Endodermal cell (in vitro differentiated cells): ENCODE measurements at regions not wholly inside any gene's neighbourhood (a gene's known extent, or its start where the extent isn't known, plus 50 kb on each side); places are given as distances from the start of the nearest gene placed in this dataset.

Experiments used
- DNase-seq: peaks from one replicate; pipeline ENCODE4 v3.0.0-alpha.2; 2017
- H3K27ac ChIP-seq: 2 replicates; pipeline ENCODE4 v1.5.1; 2013; ENCODE audit warnings: mild to moderate bottlenecking, low read depth, low read length, moderate library complexity
- H3K27me3 ChIP-seq: 2 replicates; pipeline ENCODE4 v1.6.1; 2013; ENCODE audit warnings: mild to moderate bottlenecking, low read length, moderate library complexity; ENCODE audit not compliant: insufficient read depth, control insufficient read depth, poor library complexity, severe bottlenecking
- H3K36me3 ChIP-seq: 2 replicates; pipeline ENCODE4 v1.7.0; 2013; ENCODE audit warnings: mild to moderate bottlenecking, low read length, moderate library complexity; ENCODE audit not compliant: control insufficient read depth, insufficient read depth
- H3K4me1 ChIP-seq: one replicate; pipeline ENCODE4 v1.7.0; 2013; ENCODE audit warnings: low read length; ENCODE audit not compliant: control insufficient read depth, insufficient read depth
- H3K4me3 ChIP-seq: 2 replicates; pipeline ENCODE4 v1.5.1; 2013; ENCODE audit warnings: mild to moderate bottlenecking, low read length, moderate library complexity
- H3K9ac ChIP-seq: 2 replicates; pipeline ENCODE4 v1.6.1; 2013; ENCODE audit warnings: mild to moderate bottlenecking, low read length, moderate library complexity; ENCODE audit not compliant: poor library complexity, severe bottlenecking; ENCODE audit errors: extremely low read depth
- H3K9me3 ChIP-seq: 2 replicates; pipeline ENCODE4 v1.6.1; 2013; ENCODE audit warnings: mild to moderate bottlenecking, low read length, moderate library complexity; ENCODE audit not compliant: control insufficient read depth
- H3K27ac Mint-ChIP-seq: 2 replicates; pipeline ENCODE4 v1.8.0; 2020; ENCODE audit warnings: mixed read lengths
- H3K27me3 Mint-ChIP-seq: 2 replicates; pipeline ENCODE4 v1.8.0; 2021; ENCODE audit warnings: mild to moderate bottlenecking, mixed read lengths; ENCODE audit not compliant: insufficient read depth
- H3K36me3 Mint-ChIP-seq: 2 replicates; pipeline ENCODE4 v1.8.0; 2020; ENCODE audit warnings: low read depth, mixed read lengths
- H3K4me1 Mint-ChIP-seq: 2 replicates; pipeline ENCODE4 v1.8.0; 2020; ENCODE audit warnings: mixed read lengths
- H3K4me3 Mint-ChIP-seq: 2 replicates; pipeline ENCODE4 v1.8.0; 2020; ENCODE audit warnings: mild to moderate bottlenecking, moderate library complexity, mixed read lengths
- H3K9me3 Mint-ChIP-seq: 2 replicates; pipeline ENCODE4 v1.8.0; 2020; ENCODE audit warnings: mild to moderate bottlenecking, mixed read lengths
- CTCF ChIP-seq: fragments of 200-600 bp; sonication (generic); conservative IDR thresholded peaks from 2 replicates; pipeline ENCODE4 v1.5.0; 2021; ENCODE audit warnings: antibody characterized with exemption, mild to moderate bottlenecking
- WGBS, 2 experiments: methylation state at CpG; one replicate each; pipeline versions ENCODE4 v1.1.5 to v1.1.7; 2013; ENCODE audit warnings: missing lambda C conversion rate in 2 of 2, mixed read lengths in 1 of 2; ENCODE audit not compliant: insufficient coverage in 1 of 2, insufficient read length in 1 of 2; 5-methylcytosine and 5-hydroxymethylcytosine counted together

GRCh38 chr21:38735626-38736206, 70.0 kb upstream of the ETS2 start:
- Histone ChIP-seq H3K27me3 (no peaks in the 10 kb centered on the region), H3K4me1 (no peaks in the 10 kb centered on the region), H3K36me3 (no peaks in the 10 kb centered on the region), H3K4me3 (no peak overlapping the region), H3K27ac (no peak overlapping the region), H3K9ac (no peak overlapping the region), H3K9me3 (no peaks in the 10 kb centered on the region)
- no peak for TF ChIP-seq CTCF
- H3K27me3 Mint-ChIP-seq = peaks cover 4% of the 10 kb centered on the region
- peaks cover 3% of the 10 kb centered on the region for H3K4me1 Mint-ChIP-seq
- no peak overlapping the region for H3K27ac Mint-ChIP-seq
- H3K9me3 Mint-ChIP-seq = no peaks in the 10 kb centered on the region
- 80 to 96% methylated on average over 1 to 3 of the region's 3 CpGs for WGBS, 2 experiments
- DNase-seq = no peak
- H3K4me3 Mint-ChIP-seq = no peak overlapping the region
- no peaks in the 10 kb centered on the region for H3K36me3 Mint-ChIP-seq

DNA sequence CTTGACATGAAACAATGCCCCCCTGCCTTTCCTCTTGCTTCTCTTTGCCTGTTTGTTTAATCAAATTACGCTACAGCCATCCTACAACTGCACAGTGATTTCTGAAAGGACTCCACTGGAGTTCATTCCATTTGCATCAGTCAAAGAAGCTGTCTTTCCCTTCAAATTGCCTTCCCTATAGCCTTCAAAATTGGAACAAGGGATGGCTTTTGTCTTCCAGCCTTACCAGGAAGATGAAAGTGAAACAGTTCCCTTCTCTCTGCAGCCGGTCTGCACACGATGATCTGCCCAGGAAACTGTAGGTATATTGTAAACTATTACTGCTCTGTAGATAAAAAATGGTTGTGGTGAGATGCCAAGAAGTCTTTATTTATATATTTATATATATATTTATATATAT, 65.6 kb upstream of the ETS2 start:
- H3K4me1 Mint-ChIP-seq = no peaks in the 10 kb centered on the region
- H3K9me3 ChIP-seq = no peaks in the 10 kb centered on the region
- H3K9me3 Mint-ChIP-seq = no peaks in the 10 kb centered on the region
- no peak overlapping the region for H3K9ac ChIP-seq
- no peak overlapping the region for H3K4me3 Mint-ChIP-seq
- H3K27ac Mint-ChIP-seq = no peak overlapping the region
- H3K4me3 ChIP-seq = no peak overlapping the region
- H3K27ac ChIP-seq = no peak overlapping the region
- no peaks in the 10 kb centered on the region for H3K27me3 ChIP-seq
- DNase-seq = no peak
- H3K4me1 ChIP-seq = no peaks in the 10 kb centered on the region
- peaks cover 7% of the 10 kb centered on the region for H3K27me3 Mint-ChIP-seq
- TF ChIP-seq CTCF = no peak
- H3K36me3 Mint-ChIP-seq = no peaks in the 10 kb centered on the region
- H3K36me3 ChIP-seq = no peaks in the 10 kb centered on the region
- WGBS, 2 experiments = 86 to 91% methylated on average over 1 to 3 of the region's 3 CpGs

DNA sequence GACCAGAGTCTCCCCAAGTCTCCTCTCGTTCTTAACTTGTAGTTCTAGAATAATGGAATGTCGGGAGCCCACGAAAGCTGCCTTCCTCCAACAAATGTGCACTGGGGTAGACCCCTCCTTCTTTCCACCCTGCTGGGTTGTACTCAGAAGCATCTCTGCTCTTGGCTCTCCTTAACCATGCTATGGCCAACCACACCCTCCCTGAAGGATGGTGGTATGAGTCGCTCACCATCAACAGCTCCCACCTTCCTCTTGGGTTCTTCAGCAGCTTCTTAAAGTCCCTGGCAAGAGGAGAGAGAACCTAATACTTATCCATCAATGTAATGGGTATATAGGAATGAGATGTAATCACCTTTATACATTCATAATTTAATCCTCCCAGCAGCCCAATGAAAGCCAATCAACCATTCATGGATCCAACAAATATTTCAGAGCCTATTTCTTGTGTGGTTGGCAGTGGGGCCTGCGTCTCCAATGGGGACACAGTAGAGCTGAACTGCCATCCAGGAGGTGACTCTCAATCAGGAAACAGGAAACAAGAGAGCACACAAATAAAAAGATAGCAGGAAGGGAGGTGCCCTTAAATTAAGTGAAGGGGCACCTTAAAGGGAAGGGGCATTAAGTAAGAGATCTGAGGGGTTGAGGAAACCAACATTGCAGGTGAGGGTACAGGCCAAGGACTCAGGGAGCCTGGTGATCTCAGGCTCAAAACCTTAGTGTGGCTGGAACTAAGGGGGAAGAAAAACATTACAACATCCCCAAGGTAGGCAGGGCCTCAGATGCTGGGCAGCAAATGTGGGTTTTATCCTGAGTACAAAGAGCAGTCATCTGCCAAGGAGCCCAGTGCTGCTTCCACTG, 64.4 kb upstream of the ETS2 start:
- H3K9ac ChIP-seq = no peak overlapping the region
- H3K4me3 ChIP-seq = no peak overlapping the region
- H3K27ac ChIP-seq = no peak overlapping the region
- Mint-ChIP-seq H3K9me3 (no peaks in the 10 kb centered on the region), H3K36me3 (no peaks in the 10 kb centered on the region), H3K27ac (no peak overlapping the region), H3K4me3 (no peak overlapping the region), H3K4me1 (no peaks in the 10 kb centered on the region), H3K27me3 (peaks cover 3% of the 10 kb centered on the region)
- 92 to 94% methylated on average over 2 to 5 of the region's 5 CpGs for WGBS, 2 experiments
- H3K9me3 ChIP-seq = no peaks in the 10 kb centered on the region
- DNase-seq = no peak
- TF ChIP-seq CTCF = no peak
- no peaks in the 10 kb centered on the region for H3K36me3 ChIP-seq
- no peaks in the 10 kb centered on the region for H3K27me3 ChIP-seq
- no peaks in the 10 kb centered on the region for H3K4me1 ChIP-seq
